ENCODE measurements at regions not wholly inside any gene's neighbourhood (a gene's known extent, or its start where the extent isn't known, plus 50 kb on each side); places are given as distances from the start of the nearest gene placed in this dataset.
"Not testable (repeated sequence)": the region's sequence is repeated elsewhere in the genome, so short reads cannot be mapped to it uniquely, and the experiment has no call there.

- not testable (repeated sequence) for DNase-seq (ENCODE audit: low spot score)
These were observed 83.2 kb downstream of the POTEB3 start for GRCh38 chr15:21357056-21357455.

GRCh38 chr15:21355944-21356343 lies 84.4 kb downstream of the POTEB3 start:
- DNase-seq (ENCODE audit: low spot score) = not testable (repeated sequence)

- not testable (repeated sequence) for DNase-seq (ENCODE audit: low spot score)
These were observed 85.7 kb downstream of the POTEB3 start for GRCh38 chr15:21354597-21354996.

GRCh38 chr15:21352670-21353318 lies 87.5 kb downstream of the POTEB3 start:
- not testable (repeated sequence) for DNase-seq (ENCODE audit: low spot score)

GRCh38 chr15:21344960-21345359 lies 95.3 kb downstream of the POTEB3 start:
- not testable (repeated sequence) for DNase-seq (ENCODE audit: low spot score)

- not testable (repeated sequence) for DNase-seq (ENCODE audit: low spot score)
These were observed 95.8 kb downstream of the POTEB3 start for GRCh38 chr15:21344500-21344899.

- DNase-seq (ENCODE audit: low spot score) = not testable (repeated sequence)
These were observed 103.3 kb downstream of the POTEB3 start for GRCh38 chr15:21337028-21337427.

- not testable (repeated sequence) for DNase-seq (ENCODE audit: low spot score)
These were observed 115.4 kb downstream of the POTEB3 start for GRCh38 chr15:21324720-21325460.

- DNase-seq (ENCODE audit: low spot score) = not testable (repeated sequence)
These were observed 155.9 kb downstream of the POTEB3 start for GRCh38 chr15:21284353-21284752.

- not testable (repeated sequence) for DNase-seq (ENCODE audit: low spot score)
These were observed 157.1 kb downstream of the POTEB3 start for GRCh38 chr15:21283210-21283609.

GRCh38 chr15:21280272-21280671 lies 160.0 kb downstream of the POTEB3 start:
- DNase-seq (ENCODE audit: low spot score) = not testable (repeated sequence)

GRCh38 chr15:21272176-21272982 lies 167.9 kb downstream of the POTEB3 start:
- not testable (repeated sequence) for DNase-seq (ENCODE audit: low spot score)

GRCh38 chr15:21271566-21271965 lies 168.7 kb downstream of the POTEB3 start:
- DNase-seq (ENCODE audit: low spot score) = no peak

GRCh38 chr15:21270474-21270873 lies 169.8 kb downstream of the POTEB3 start:
- DNase-seq (ENCODE audit: low spot score) = no peak

- not testable (repeated sequence) for DNase-seq (ENCODE audit: low spot score)
These were observed 170.6 kb downstream of the POTEB3 start for GRCh38 chr15:21269673-21270072.

GRCh38 chr15:21269121-21269520 lies 171.2 kb downstream of the POTEB3 start:
- no peak for DNase-seq (ENCODE audit: low spot score)

- DNase-seq (ENCODE audit: low spot score) = no peak
These were observed 171.8 kb downstream of the POTEB3 start for GRCh38 chr15:21268436-21268940.

- DNase-seq (ENCODE audit: low spot score) = no peak
These were observed 172.5 kb downstream of the POTEB3 start for GRCh38 chr15:21267671-21268395.

GRCh38 chr15:21267226-21267625 lies 173.1 kb downstream of the POTEB3 start:
- DNase-seq (ENCODE audit: low spot score) = no peak

- not testable (repeated sequence) for DNase-seq (ENCODE audit: low spot score)
These were observed 174.7 kb downstream of the POTEB3 start for GRCh38 chr15:21265628-21266027.

- DNase-seq (ENCODE audit: low spot score) = no peak
These were observed 177.4 kb downstream of the POTEB3 start for GRCh38 chr15:21262851-21263425.

Measured in GM03348 (cell line).